OCI-LY3 (cell line): ENCODE measurements at regions not wholly inside any gene's neighbourhood (a gene's known extent, or its start where the extent isn't known, plus 50 kb on each side); places are given as distances from the start of the nearest gene placed in this dataset.
"Not testable (repeated sequence)": the region's sequence is repeated elsewhere in the genome, so short reads cannot be mapped to it uniquely, and the experiment has no call there.

Source experiments
- H2AFZ ChIP-seq: fragments of 200-600, 300-600 bp; shearing (Covaris generic); 2 replicates; pipeline ENCODE4 v1.6.0; 2014; ENCODE audit warnings: antibody characterized with exemption, low read depth, low read length
- H3K27ac ChIP-seq: fragments of 200-600, 300-600 bp; sonication (generic); 2 replicates; pipeline ENCODE4 v1.5.1; 2014; ENCODE audit warnings: mild to moderate bottlenecking, low read length, moderate library complexity, mixed read lengths
- H3K27me3 ChIP-seq: fragments of 200-600, 300-600 bp; sonication (generic); 2 replicates; pipeline ENCODE4 v1.6.1; 2014; ENCODE audit warnings: low read depth, low read length, mixed read lengths
- H3K36me3 ChIP-seq: fragments of 200-600, 300-600 bp; sonication (generic); replicated peaks from 2 replicates; pipeline ENCODE3; 2014; ENCODE audit warnings: low read depth, low read length, mixed read lengths
- H3K4me1 ChIP-seq: fragments of 300-600, 200-600 bp; sonication (generic); 2 replicates; pipeline ENCODE4 v1.6.1; 2014; ENCODE audit warnings: low read length, mixed read lengths
- H3K4me2 ChIP-seq: fragments of 200-600, 300-600 bp; sonication (generic); 2 replicates; pipeline ENCODE4 v1.6.1; 2014; ENCODE audit warnings: low read length, mixed read lengths
- H3K4me3 ChIP-seq: fragments of 300-600, 200-600 bp; sonication (generic); 2 replicates; pipeline ENCODE4 v1.5.1; 2014; ENCODE audit warnings: antibody characterized with exemption, mild to moderate bottlenecking, low read length, moderate library complexity
- H3K79me2 ChIP-seq: fragments of 300-600, 200-600 bp; shearing (Covaris generic); 2 replicates; pipeline ENCODE4 v1.6.1; 2014; ENCODE audit warnings: mild to moderate bottlenecking, low read length, mixed read lengths
- H3K9ac ChIP-seq: fragments of 300-600, 200-600 bp; shearing (Covaris generic); 2 replicates; pipeline ENCODE4 v1.6.0; 2014; ENCODE audit warnings: mild to moderate bottlenecking, low read length, moderate library complexity
- H3K9me3 ChIP-seq: fragments of 200-600, 300-600 bp; shearing (Covaris generic); 2 replicates; pipeline ENCODE4 v1.6.1; 2014; ENCODE audit warnings: low read length, mixed read lengths; ENCODE audit not compliant: insufficient read depth
- H4K20me1 ChIP-seq: fragments of 200-600, 300-600 bp; sonication (generic); 2 replicates; pipeline ENCODE4 v1.6.1; 2016; ENCODE audit warnings: low read length, mixed read lengths; ENCODE audit not compliant: insufficient read depth
- EZH2phosphoT487 ChIP-seq: fragments of 200-600 bp; shearing (Covaris generic); IDR thresholded peaks from 2 replicates; pipeline ENCODE4 v1.6.1; 2018; ENCODE audit warnings: antibody characterized with exemption, mixed run types, low read depth
- TF ChIP-seq, protein P1 (sequence below): fragments of 200-600, 300-600 bp; sonication (generic); IDR thresholded peaks from 2 replicates; pipeline ENCODE4 v1.5.1; 2014; ENCODE audit warnings: antibody characterized with exemption, low read length, low read depth

DNA sequence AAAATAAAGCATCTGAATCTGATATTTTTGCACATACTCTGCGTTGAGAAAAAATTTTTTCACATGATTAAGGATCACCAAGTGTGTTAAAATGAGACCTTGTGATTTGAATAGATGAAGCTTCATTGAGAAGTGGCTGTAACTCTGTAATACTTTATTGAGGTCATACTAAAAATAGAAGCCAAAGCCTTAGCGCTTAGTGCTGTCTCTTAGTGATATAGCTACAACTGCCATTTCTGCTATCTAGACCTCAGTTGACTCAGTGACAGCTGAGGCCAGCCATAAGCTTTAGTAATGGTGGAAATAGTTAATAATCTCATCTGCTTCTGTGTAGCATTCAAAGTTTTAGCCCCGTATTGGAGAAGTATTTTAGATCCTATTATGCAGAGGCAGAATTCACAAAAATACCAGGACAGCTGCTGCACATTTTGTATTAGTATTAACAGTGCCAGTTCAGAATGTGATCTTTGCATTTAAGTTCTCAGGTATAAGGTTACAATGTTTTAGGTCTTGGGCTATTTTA lies 107.4 kb upstream of the SGCD start:
- no peak overlapping the region for H3K4me3 ChIP-seq
- H3K4me1 ChIP-seq, result no peaks in the 10 kb centered on the region
- H3K4me2 ChIP-seq, result no peak overlapping the region
- no peak overlapping the region for H2AFZ ChIP-seq
- no peaks in the 10 kb centered on the region for H3K27me3 ChIP-seq
- no peak overlapping the region for H3K9ac ChIP-seq
- H3K36me3 ChIP-seq, result no peaks in the 10 kb centered on the region
- H3K27ac ChIP-seq, result no peak overlapping the region
- no peaks in the 10 kb centered on the region for H3K79me2 ChIP-seq
- no peaks in the 10 kb centered on the region for H4K20me1 ChIP-seq
- TF ChIP-seq, protein P1, sequence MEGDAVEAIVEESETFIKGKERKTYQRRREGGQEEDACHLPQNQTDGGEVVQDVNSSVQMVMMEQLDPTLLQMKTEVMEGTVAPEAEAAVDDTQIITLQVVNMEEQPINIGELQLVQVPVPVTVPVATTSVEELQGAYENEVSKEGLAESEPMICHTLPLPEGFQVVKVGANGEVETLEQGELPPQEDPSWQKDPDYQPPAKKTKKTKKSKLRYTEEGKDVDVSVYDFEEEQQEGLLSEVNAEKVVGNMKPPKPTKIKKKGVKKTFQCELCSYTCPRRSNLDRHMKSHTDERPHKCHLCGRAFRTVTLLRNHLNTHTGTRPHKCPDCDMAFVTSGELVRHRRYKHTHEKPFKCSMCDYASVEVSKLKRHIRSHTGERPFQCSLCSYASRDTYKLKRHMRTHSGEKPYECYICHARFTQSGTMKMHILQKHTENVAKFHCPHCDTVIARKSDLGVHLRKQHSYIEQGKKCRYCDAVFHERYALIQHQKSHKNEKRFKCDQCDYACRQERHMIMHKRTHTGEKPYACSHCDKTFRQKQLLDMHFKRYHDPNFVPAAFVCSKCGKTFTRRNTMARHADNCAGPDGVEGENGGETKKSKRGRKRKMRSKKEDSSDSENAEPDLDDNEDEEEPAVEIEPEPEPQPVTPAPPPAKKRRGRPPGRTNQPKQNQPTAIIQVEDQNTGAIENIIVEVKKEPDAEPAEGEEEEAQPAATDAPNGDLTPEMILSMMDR, result no peak
- TF ChIP-seq EZH2phosphoT487, result no peak
- no peaks in the 10 kb centered on the region for H3K9me3 ChIP-seq

GRCh38 chr5:156221816-156222215 lies 105.1 kb upstream of the SGCD start:
- H3K27ac ChIP-seq, result no peak overlapping the region
- no peaks in the 10 kb centered on the region for H3K27me3 ChIP-seq
- H3K9me3 ChIP-seq, result no peaks in the 10 kb centered on the region
- H2AFZ ChIP-seq, result no peak overlapping the region
- H3K4me3 ChIP-seq, result no peak overlapping the region
- no peaks in the 10 kb centered on the region for H3K4me1 ChIP-seq
- no peaks in the 10 kb centered on the region for H3K79me2 ChIP-seq
- no peak overlapping the region for H3K9ac ChIP-seq
- no peaks in the 10 kb centered on the region for H4K20me1 ChIP-seq
- TF ChIP-seq EZH2phosphoT487, result no peak
- TF ChIP-seq, protein P1, result no peak
- H3K36me3 ChIP-seq, result no peaks in the 10 kb centered on the region
- no peak overlapping the region for H3K4me2 ChIP-seq

DNA sequence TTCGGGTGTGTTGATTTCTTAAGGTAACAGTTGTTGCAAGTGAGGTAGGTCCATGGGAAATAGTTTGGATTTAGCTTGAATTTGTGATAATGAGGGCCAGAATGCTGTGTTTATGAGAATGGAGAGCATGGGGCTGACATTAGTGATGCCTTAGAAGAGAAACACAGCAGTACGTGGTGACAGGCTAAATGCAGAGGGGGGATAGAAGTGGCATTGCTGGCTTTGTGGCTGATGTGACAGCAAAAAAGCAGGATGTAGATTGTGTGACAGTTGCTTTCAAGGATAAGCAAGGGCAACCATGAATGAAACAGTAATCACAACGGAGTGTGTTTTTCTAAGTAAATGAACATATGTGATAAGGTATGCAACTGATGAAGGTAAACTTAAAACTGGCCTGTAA lies 103.4 kb upstream of the SGCD start:
- Histone ChIP-seq H3K4me2 (no peak overlapping the region), H3K4me3 (no peak overlapping the region), H4K20me1 (no peaks in the 10 kb centered on the region), H3K9me3 (no peaks in the 10 kb centered on the region), H3K4me1 (no peaks in the 10 kb centered on the region), H3K27ac (no peak overlapping the region), H2AFZ (no peak overlapping the region), H3K79me2 (no peaks in the 10 kb centered on the region), H3K9ac (no peak overlapping the region), H3K36me3 (no peaks in the 10 kb centered on the region), H3K27me3 (no peaks in the 10 kb centered on the region)
- TF ChIP-seq, protein P1, result no peak
- no peak for TF ChIP-seq EZH2phosphoT487

- H4K20me1 ChIP-seq, H3K27ac ChIP-seq, H3K9me3 ChIP-seq, H3K79me2 ChIP-seq, H3K4me3 ChIP-seq, H3K36me3 ChIP-seq, H3K4me2 ChIP-seq, H2AFZ ChIP-seq, H3K27me3 ChIP-seq, H3K9ac ChIP-seq: not testable (repeated sequence)
- H3K4me1 ChIP-seq, result peaks cover 11% of the 10 kb centered on the region
Measured at GRCh38 chr5:156226485-156226884, 100.5 kb upstream of the SGCD start.

DNA sequence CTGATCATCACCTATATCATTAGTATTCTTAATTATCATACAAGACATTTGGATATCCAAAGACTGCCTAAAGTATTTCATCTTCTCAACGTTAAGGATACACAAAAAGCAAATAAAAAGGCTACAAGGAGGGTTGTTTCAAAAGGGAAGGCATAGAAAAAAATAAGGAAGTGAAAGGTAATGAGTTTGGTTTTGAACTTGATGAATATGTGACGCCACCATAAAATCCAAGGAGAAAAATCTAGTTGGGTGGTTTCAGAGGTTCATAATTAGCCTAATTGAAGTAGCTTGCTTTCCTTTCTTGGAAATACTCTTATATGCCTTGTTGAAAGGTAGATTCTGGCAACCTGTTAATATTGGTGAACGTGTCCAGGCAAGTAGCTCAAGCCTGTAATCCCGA lies 96.1 kb upstream of the SGCD start:
- no peaks in the 10 kb centered on the region for H3K79me2 ChIP-seq
- no peak overlapping the region for H2AFZ ChIP-seq
- no peaks in the 10 kb centered on the region for H3K9me3 ChIP-seq
- no peaks in the 10 kb centered on the region for H3K27me3 ChIP-seq
- no peak overlapping the region for H3K4me3 ChIP-seq
- H3K27ac ChIP-seq, result no peak overlapping the region
- peaks cover 28% of the 10 kb centered on the region for H3K4me1 ChIP-seq
- H3K36me3 ChIP-seq, result no peaks in the 10 kb centered on the region
- no peaks in the 10 kb centered on the region for H4K20me1 ChIP-seq
- H3K9ac ChIP-seq, result no peak overlapping the region
- TF ChIP-seq EZH2phosphoT487, result no peak
- TF ChIP-seq, protein P1, result no peak
- H3K4me2 ChIP-seq, result no peak overlapping the region
